H9 (cell line): ENCODE measurements at regions not wholly inside any gene's neighbourhood (a gene's known extent, or its start where the extent isn't known, plus 50 kb on each side); places are given as distances from the start of the nearest gene placed in this dataset.

Experiments
- DNase-seq: peaks from one replicate; pipeline ENCODE4 v3.0.0-alpha.2; 2017
- H2AFZ ChIP-seq: one replicate; pipeline ENCODE4 v1.6.1; 2013; ENCODE audit warnings: mild to moderate bottlenecking, low read length, control low read depth, moderate library complexity
- H2AK5ac ChIP-seq: 2 replicates; pipeline ENCODE4 v1.6.1; 2013; ENCODE audit warnings: low read length, control low read depth, mixed read lengths; ENCODE audit not compliant: insufficient read length
- H2BK120ac ChIP-seq: one replicate; pipeline ENCODE4 v1.6.1; 2013; ENCODE audit warnings: low read depth, mild to moderate bottlenecking, low read length, control low read depth, inconsistent platforms; ENCODE audit not compliant: poor library complexity, severe bottlenecking
- H2BK12ac ChIP-seq: 2 replicates; pipeline ENCODE4 v1.6.1; 2013; ENCODE audit warnings: low read length, control low read depth, mixed read lengths, low read depth; ENCODE audit not compliant: insufficient read length
- H2BK15ac ChIP-seq: 2 replicates; pipeline ENCODE4 v1.6.1; 2013; ENCODE audit warnings: low read depth, low read length, control low read depth
- H2BK20ac ChIP-seq: one replicate; pipeline ENCODE4 v1.6.1; 2013; ENCODE audit warnings: low read depth, mild to moderate bottlenecking, low read length, control low read depth, inconsistent platforms; ENCODE audit not compliant: poor library complexity, severe bottlenecking
- H2BK5ac ChIP-seq: 2 replicates; pipeline ENCODE4 v1.6.1; 2013; ENCODE audit warnings: low read length, control low read depth, mixed read lengths; ENCODE audit not compliant: insufficient read length
- H3K14ac ChIP-seq: 2 replicates; pipeline ENCODE4 v1.6.1; 2013; ENCODE audit warnings: low read length, control low read depth; ENCODE audit not compliant: insufficient read depth
- H3K18ac ChIP-seq: 2 replicates; pipeline ENCODE4 v1.6.1; 2013; ENCODE audit warnings: low read depth, mild to moderate bottlenecking, mixed read lengths, low read length, control low read depth; ENCODE audit not compliant: insufficient read length
- H3K23ac ChIP-seq: 2 replicates; pipeline ENCODE4 v1.6.1; 2013; ENCODE audit warnings: low read length, control low read depth, mixed read lengths, low read depth; ENCODE audit not compliant: insufficient read length
- H3K23me2 ChIP-seq: 2 replicates; pipeline ENCODE4 v1.6.1; 2013; ENCODE audit warnings: low read depth, mild to moderate bottlenecking, mixed read lengths, low read length, control low read depth; ENCODE audit not compliant: insufficient read length, poor library complexity, severe bottlenecking
- H3K27ac ChIP-seq: 2 replicates; pipeline ENCODE4 v1.5.1; 2013; ENCODE audit warnings: low read length, control low read depth, mixed read lengths, low read depth; ENCODE audit not compliant: insufficient read length
- H3K27me3 ChIP-seq: 2 replicates; pipeline ENCODE4 v1.6.1; 2013; ENCODE audit warnings: low read length, control low read depth, inconsistent platforms; ENCODE audit not compliant: insufficient read depth
- H3K4ac ChIP-seq: 2 replicates; pipeline ENCODE4 v1.6.1; 2013; ENCODE audit warnings: low read depth, mild to moderate bottlenecking, control low read depth, inconsistent platforms, low read length, moderate library complexity
- H3K4me1 ChIP-seq: 2 replicates; pipeline ENCODE4 v1.6.1; 2013; ENCODE audit warnings: low read length, control low read depth, inconsistent platforms; ENCODE audit not compliant: insufficient read depth
- H3K4me2 ChIP-seq: 2 replicates; pipeline ENCODE4 v1.6.1; 2013; ENCODE audit warnings: low read length, control low read depth, mixed read lengths; ENCODE audit not compliant: insufficient read length, insufficient read depth
- H3K56ac ChIP-seq: 2 replicates; pipeline ENCODE4 v1.6.1; 2013; ENCODE audit warnings: low read depth, mild to moderate bottlenecking, mixed read lengths, low read length, control low read depth; ENCODE audit not compliant: insufficient read length
- H3K79me1 ChIP-seq: 2 replicates; pipeline ENCODE4 v1.6.1; 2013; ENCODE audit warnings: low read depth, mild to moderate bottlenecking, moderate library complexity, low read length, control low read depth, inconsistent platforms; ENCODE audit not compliant: insufficient read depth, poor library complexity, severe bottlenecking
- H3K79me2 ChIP-seq: 2 replicates; pipeline ENCODE4 v1.6.1; 2013; ENCODE audit warnings: low read length, control low read depth, inconsistent platforms; ENCODE audit not compliant: insufficient read depth
- H3K9ac ChIP-seq: 2 replicates; pipeline ENCODE4 v1.6.1; 2013; ENCODE audit warnings: low read length, control low read depth, mixed read lengths; ENCODE audit not compliant: insufficient read length; ENCODE audit errors: extremely low read depth
- H3K9me3 ChIP-seq: one replicate; pipeline ENCODE4 v1.6.1; 2013; ENCODE audit warnings: low read depth, low read length, inconsistent platforms; ENCODE audit not compliant: control insufficient read depth
- H3T11ph ChIP-seq: one replicate; pipeline ENCODE4 v1.6.1; 2013; ENCODE audit warnings: mild to moderate bottlenecking, low read length, control low read depth, inconsistent platforms
- H4K20me1 ChIP-seq: one replicate; pipeline ENCODE4 v1.6.1; 2013; ENCODE audit not compliant: control insufficient read depth, insufficient read length, insufficient read depth
- H4K5ac ChIP-seq: 2 replicates; pipeline ENCODE4 v1.6.1; 2013; ENCODE audit warnings: low read depth, mild to moderate bottlenecking, mixed read lengths, low read length, control low read depth; ENCODE audit not compliant: insufficient read length
- H4K8ac ChIP-seq: replicated peaks from 2 replicates; pipeline ENCODE4 v1.6.1; 2013; ENCODE audit warnings: low read length, control low read depth, mixed read lengths, low read depth; ENCODE audit not compliant: insufficient read length
- H4K91ac ChIP-seq: 2 replicates; pipeline ENCODE4 v1.6.1; 2013; ENCODE audit warnings: low read depth, mild to moderate bottlenecking, moderate library complexity, mixed read lengths, low read length, control low read depth; ENCODE audit not compliant: insufficient read length
- H3K27ac Mint-ChIP-seq, 3 experiments: 2 replicates in 2 of 3; 3 replicates in 1 of 3; pipeline ENCODE4 v1.8.0; 2020 to 2021; ENCODE audit warnings: mixed read lengths in 3 of 3, mild to moderate bottlenecking in 1 of 3, moderate library complexity in 1 of 3
- H3K27me3 Mint-ChIP-seq: 2 replicates; pipeline ENCODE4 v1.8.0; 2021; ENCODE audit warnings: low read depth, mild to moderate bottlenecking, moderate library complexity, mixed read lengths
- H3K36me3 Mint-ChIP-seq, 3 experiments: 2 replicates in 2 of 3; 3 replicates in 1 of 3; pipeline ENCODE4 v1.8.0; 2020 to 2021; ENCODE audit warnings: low read depth in 3 of 3, mixed read lengths in 3 of 3; ENCODE audit not compliant: insufficient read depth in 1 of 3
- H3K4me1 Mint-ChIP-seq, 2 experiments: 2 replicates each; pipeline ENCODE4 v1.8.0; 2020; ENCODE audit warnings: mixed read lengths in 2 of 2
- H3K4me3 Mint-ChIP-seq, 2 experiments: 2 replicates in 1 of 2; 3 replicates in 1 of 2; pipeline ENCODE4 v1.8.0; 2020 to 2021; ENCODE audit warnings: mild to moderate bottlenecking in 2 of 2, mixed read lengths in 2 of 2, moderate library complexity in 1 of 2
- H3K9me3 Mint-ChIP-seq, 2 experiments: 2 replicates in 1 of 2; 3 replicates in 1 of 2; pipeline ENCODE4 v1.8.0; 2020; ENCODE audit warnings: mild to moderate bottlenecking in 2 of 2, mixed read lengths in 2 of 2, moderate library complexity in 1 of 2
- CTCF ChIP-seq: fragments of 200-600 bp; sonication (generic); conservative IDR thresholded peaks from 3 replicates; pipeline ENCODE4 v1.8.0; 2021; ENCODE audit warnings: antibody characterized with exemption, mild to moderate bottlenecking
- WGBS: extraction: QIAGEN DNeasy Blood & Tissue Kit; methylation state at CpG from one replicate; pipeline ENCODE4 v1.1.7; 2013; ENCODE audit warnings: missing lambda C conversion rate, low lambda C conversion rate, mixed read lengths; ENCODE audit not compliant: insufficient read length; ENCODE audit errors: extremely low coverage; 5-methylcytosine and 5-hydroxymethylcytosine counted together

GRCh38 chr7:115879171-115879570 lies 151.4 kb downstream of the TFEC start:
- Histone ChIP-seq H3K56ac (no peak overlapping the region), H4K20me1 (no peaks in the 10 kb centered on the region), H2BK15ac (no peak overlapping the region), H3K27me3 (no peaks in the 10 kb centered on the region), H4K5ac (no peak overlapping the region), H3K27ac (no peak overlapping the region), H2BK12ac (no peak overlapping the region), H3K9ac (no peak overlapping the region), H3K79me2 (no peaks in the 10 kb centered on the region), H4K91ac (no peak overlapping the region), H3K79me1 (no peaks in the 10 kb centered on the region), H3K4me2 (no peak overlapping the region), H3T11ph (no peak overlapping the region), H2BK120ac (no peak overlapping the region), H3K23me2 (no peaks in the 10 kb centered on the region), H2BK20ac (no peak overlapping the region), H4K8ac (no peak overlapping the region), H3K18ac (no peak overlapping the region), H3K4me1 (no peaks in the 10 kb centered on the region; the same call in 1 of the 2 replicates), H2BK5ac (no peak overlapping the region), H3K4ac (no peak overlapping the region), H2AK5ac (no peak overlapping the region), H2AFZ (no peak overlapping the region), H3K9me3 (no peaks in the 10 kb centered on the region), H3K14ac (no peak overlapping the region), H3K23ac (no peak overlapping the region)
- TF ChIP-seq CTCF: no peak
- Mint-ChIP-seq H3K4me1 (peaks cover 0 to 2% of the 10 kb centered on the region in 2 experiments; a peak in 1 of 4 replicates), H3K9me3 (no peaks in the 10 kb centered on the region), H3K27ac (no peak overlapping the region), H3K4me3 (no peak overlapping the region), H3K27me3 (no peaks in the 10 kb centered on the region), H3K36me3 (no peaks in the 10 kb centered on the region)
- no CpG with 5 or more reads among the region's 2 CpGs for WGBS
- DNase-seq: no peak
